ENCODE measurements at regions not wholly inside any gene's neighbourhood (a gene's known extent, or its start where the extent isn't known, plus 50 kb on each side); places are given as distances from the start of the nearest gene placed in this dataset.

GRCh38 chr4:185914583-185915199, 102.7 kb upstream of the SORBS2 start:
- Histone ChIP-seq H3K27ac (no peak overlapping the region), H3K4me1 (no peaks in the 10 kb centered on the region), H3K27me3 (no peaks in the 10 kb centered on the region), H3K36me3 (no peaks in the 10 kb centered on the region), H3K9me3 (no peaks in the 10 kb centered on the region), H3K4me3 (no peak overlapping the region)
- TF ChIP-seq CTCF (IDR thresholded peaks at IDR 0.05): no peak
- no peak for DNase-seq (ENCODE audit: low spot score)

GRCh38 chr4:185915271-185915670, 103.3 kb upstream of the SORBS2 start:
- Histone ChIP-seq H3K4me1 (no peaks in the 10 kb centered on the region), H3K27me3 (no peaks in the 10 kb centered on the region), H3K36me3 (no peaks in the 10 kb centered on the region), H3K27ac (no peak overlapping the region), H3K4me3 (no peak overlapping the region), H3K9me3 (no peaks in the 10 kb centered on the region)
- no peak for TF ChIP-seq CTCF (IDR thresholded peaks at IDR 0.05)
- DNase-seq (ENCODE audit: low spot score): no peak

DNA sequence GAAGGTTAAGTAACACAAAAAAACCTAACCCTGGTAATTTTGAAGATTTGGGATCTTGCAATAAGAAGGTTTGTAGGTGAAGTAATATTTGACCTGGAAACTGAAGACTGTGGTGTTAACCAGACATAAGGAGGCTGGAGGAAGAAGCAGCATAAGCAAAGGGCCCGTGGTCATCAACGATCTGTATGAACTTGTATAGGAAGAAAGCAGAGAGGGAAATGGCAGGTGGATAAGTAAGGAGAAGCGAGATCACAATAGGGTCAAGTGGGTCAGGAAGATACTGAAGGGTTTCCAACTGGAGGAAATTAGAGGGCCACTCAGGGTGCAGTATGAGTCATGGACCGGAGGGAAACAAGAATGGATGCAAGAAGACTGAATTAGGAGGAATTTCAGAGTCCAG, 103.8 kb upstream of the SORBS2 start:
- no peak overlapping the region for H3K4me3 ChIP-seq
- no peak overlapping the region for H3K27ac ChIP-seq
- H3K36me3 ChIP-seq: no peaks in the 10 kb centered on the region
- DNase-seq (ENCODE audit: low spot score): no peak
- no peaks in the 10 kb centered on the region for H3K27me3 ChIP-seq
- no peaks in the 10 kb centered on the region for H3K9me3 ChIP-seq
- TF ChIP-seq CTCF (IDR thresholded peaks at IDR 0.05): no peak
- no peaks in the 10 kb centered on the region for H3K4me1 ChIP-seq

DNA sequence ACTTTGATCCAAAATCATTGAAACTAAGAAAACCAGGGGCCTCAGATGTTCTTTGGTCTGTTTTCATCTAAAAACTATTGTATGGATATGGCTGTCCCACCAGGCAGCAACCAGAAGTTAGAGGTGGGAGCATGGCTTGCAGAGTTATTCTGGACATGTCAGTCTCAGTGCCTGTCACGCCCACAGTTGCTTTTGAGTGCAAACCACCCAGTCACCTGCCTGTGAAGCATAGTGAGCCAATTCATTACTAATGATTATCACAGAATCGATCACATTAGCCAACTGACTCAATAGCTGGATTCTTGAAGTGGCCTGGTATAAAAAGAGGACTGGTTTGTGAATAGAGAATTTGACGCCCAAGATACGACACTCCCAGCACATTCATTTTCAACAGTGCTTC, 104.2 kb upstream of the SORBS2 start:
- DNase-seq (ENCODE audit: low spot score): no peak
- Histone ChIP-seq H3K9me3 (no peaks in the 10 kb centered on the region), H3K27ac (no peak overlapping the region), H3K36me3 (no peaks in the 10 kb centered on the region), H3K4me3 (no peak overlapping the region), H3K27me3 (no peaks in the 10 kb centered on the region), H3K4me1 (no peaks in the 10 kb centered on the region)
- TF ChIP-seq CTCF (IDR thresholded peaks at IDR 0.05): no peak

- no peak for TF ChIP-seq CTCF (IDR thresholded peaks at IDR 0.05)
- no peak for DNase-seq (ENCODE audit: low spot score)
- no peaks in the 10 kb centered on the region for H3K27me3 ChIP-seq
- no peaks in the 10 kb centered on the region for H3K36me3 ChIP-seq
- H3K4me1 ChIP-seq: peaks cover 0 to 3% of the 10 kb centered on the region in 2 donors
- no peak overlapping the region for H3K27ac ChIP-seq
- H3K9me3 ChIP-seq: no peaks in the 10 kb centered on the region
- H3K4me3 ChIP-seq: no peak overlapping the region
Observed at GRCh38 chr4:185916683-185917082, 104.7 kb upstream of the SORBS2 start.

DNA sequence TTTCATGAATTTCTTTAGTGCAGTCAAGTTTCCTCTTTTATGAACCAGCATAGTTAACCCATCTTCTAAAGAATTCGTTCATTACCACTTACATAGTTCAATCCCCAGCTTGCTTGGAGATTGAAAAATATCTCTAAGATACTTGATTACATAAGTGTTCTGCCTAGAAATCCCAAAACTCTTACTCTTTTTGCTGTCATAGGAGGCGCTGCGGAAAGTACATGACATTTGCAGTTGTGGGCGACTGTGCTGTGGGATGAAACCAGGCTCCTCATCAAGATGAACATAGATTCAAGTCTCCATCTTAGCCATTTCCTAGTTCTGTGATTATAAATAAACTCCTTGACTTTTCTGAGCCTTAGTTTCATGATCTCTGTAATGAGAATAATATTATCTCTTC, 107.1 kb upstream of the SORBS2 start:
- no peaks in the 10 kb centered on the region for H3K27me3 ChIP-seq
- TF ChIP-seq CTCF (IDR thresholded peaks at IDR 0.05): no peak
- H3K9me3 ChIP-seq: no peaks in the 10 kb centered on the region
- DNase-seq (ENCODE audit: low spot score): no peak
- H3K4me1 ChIP-seq: peaks cover 0 to 10% of the 10 kb centered on the region in 2 donors
- no peaks in the 10 kb centered on the region for H3K36me3 ChIP-seq
- no peak overlapping the region for H3K27ac ChIP-seq
- no peak overlapping the region for H3K4me3 ChIP-seq

Measured in right atrium auricular region (tissue), 2 donors.